ENCODE measurements at regions not wholly inside any gene's neighbourhood (a gene's known extent, or its start where the extent isn't known, plus 50 kb on each side); places are given as distances from the start of the nearest gene placed in this dataset.

GRCh38 chr5:121741156-121741555 is 110.5 kb upstream of the FTMT start:
- DNase-seq (ENCODE audit: low spot score): no peak

GRCh38 chr5:121744577-121744976 is 107.1 kb upstream of the FTMT start:
- DNase-seq (ENCODE audit: low spot score): no peak

GRCh38 chr5:121745407-121745806 is 106.3 kb upstream of the FTMT start:
- no peak for DNase-seq (ENCODE audit: low spot score)

- no peak for DNase-seq (ENCODE audit: low spot score)
Observed at GRCh38 chr5:121746763-121747162, 104.9 kb upstream of the FTMT start.

GRCh38 chr5:121748686-121749085 is 103.0 kb upstream of the FTMT start:
- no peak for DNase-seq (ENCODE audit: low spot score)

GRCh38 chr5:121752149-121752548 is 99.5 kb upstream of the FTMT start:
- DNase-seq (ENCODE audit: low spot score): no peak

- no peak for DNase-seq (ENCODE audit: low spot score)
Observed at GRCh38 chr5:121755266-121755665, 96.4 kb upstream of the FTMT start.

GRCh38 chr5:121757753-121758152 is 93.9 kb upstream of the FTMT start:
- no peak for DNase-seq (ENCODE audit: low spot score)

GRCh38 chr5:121758615-121759014 is 93.1 kb upstream of the FTMT start:
- DNase-seq (ENCODE audit: low spot score): no peak

- no peak for DNase-seq (ENCODE audit: low spot score)
Observed at GRCh38 chr5:121762426-121762825, 89.3 kb upstream of the FTMT start.

GRCh38 chr5:121763665-121764064 is 88.0 kb upstream of the FTMT start:
- DNase-seq (ENCODE audit: low spot score): no peak

GRCh38 chr5:121780406-121780805 is 71.3 kb upstream of the FTMT start:
- no peak for DNase-seq (ENCODE audit: low spot score)

GRCh38 chr5:121783700-121784099 is 68.0 kb upstream of the FTMT start:
- DNase-seq (ENCODE audit: low spot score): no peak

- no peak for DNase-seq (ENCODE audit: low spot score)
Observed at GRCh38 chr5:121793791-121794190, 57.9 kb upstream of the FTMT start.

- DNase-seq (ENCODE audit: low spot score): no peak
Observed at GRCh38 chr5:121795511-121795910, 56.2 kb upstream of the FTMT start.

GRCh38 chr5:121797681-121798518 is 53.8 kb upstream of the FTMT start:
- no peak for DNase-seq (ENCODE audit: low spot score)

Measured in AG08395 (cell line).